ENCODE measurements at regions not wholly inside any gene's neighbourhood (a gene's known extent, or its start where the extent isn't known, plus 50 kb on each side); places are given as distances from the start of the nearest gene placed in this dataset.

DNA sequence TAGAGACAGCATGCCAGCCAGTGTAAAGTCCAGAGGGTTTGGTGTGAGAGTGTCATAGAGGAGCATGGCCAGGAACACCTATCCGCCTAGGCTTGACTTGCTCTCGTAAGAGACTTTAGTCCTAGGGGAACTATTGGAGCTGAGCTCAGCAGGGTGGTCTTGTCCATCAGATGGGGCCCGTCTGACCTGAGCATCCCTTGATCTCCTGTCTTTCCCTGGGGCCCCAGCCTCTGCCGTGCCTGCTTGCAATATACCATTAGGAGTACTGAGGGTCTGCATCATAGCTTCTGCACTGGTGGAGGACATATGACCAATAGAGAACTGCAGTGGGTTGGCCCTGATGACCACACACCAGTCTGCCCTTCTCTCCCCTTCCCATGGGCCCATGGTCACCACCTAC is 251.0 kb downstream of the TUSC1 start:
- Histone ChIP-seq H3K4me3 (ENCODE audit: insufficient read length, low read depth) (no peak overlapping the region), H3K4me1 (ENCODE audit: insufficient read depth, insufficient read length) (no peaks in the 10 kb centered on the region), H3K9me3 (ENCODE audit: insufficient read depth, low read length) (peaks cover 4% of the 10 kb centered on the region; the same call in 1 of the 2 replicates), H3K36me3 (ENCODE audit: insufficient read depth, insufficient read length, low read length) (no peaks in the 10 kb centered on the region), H3K9ac (ENCODE audit: insufficient read length, low read depth) (no peak overlapping the region), H3K27me3 (ENCODE audit: insufficient read depth, insufficient read length) (no peaks in the 10 kb centered on the region)
- TF ChIP-seq YY1 (IDR thresholded peaks at IDR 0.05; ENCODE audit: insufficient read depth, insufficient read length) (no peak), ZNF274 (IDR thresholded peaks at IDR 0.05; ENCODE audit: low read depth, low read length) (no peak), SUZ12 (IDR thresholded peaks at IDR 0.05; ENCODE audit: extremely low read depth, insufficient read depth, insufficient read length) (no peak)
- DNase-seq (ENCODE audit: low read depth, low spot score): no peak

GRCh38 chr9:25421560-25421959 is 256.7 kb downstream of the TUSC1 start:
- DNase-seq (ENCODE audit: low read depth, low spot score): no peak
- H3K27me3 ChIP-seq (ENCODE audit: insufficient read depth, insufficient read length): no peaks in the 10 kb centered on the region
- H3K4me1 ChIP-seq (ENCODE audit: insufficient read depth, insufficient read length): no peaks in the 10 kb centered on the region
- no peak for TF ChIP-seq ZNF274 (IDR thresholded peaks at IDR 0.05; ENCODE audit: low read depth, low read length)
- no peak for TF ChIP-seq SUZ12 (IDR thresholded peaks at IDR 0.05; ENCODE audit: extremely low read depth, insufficient read depth, insufficient read length)
- TF ChIP-seq YY1 (IDR thresholded peaks at IDR 0.05; ENCODE audit: insufficient read depth, insufficient read length): no peak
- H3K9ac ChIP-seq (ENCODE audit: insufficient read length, low read depth): no peak overlapping the region
- peaks cover 4% of the 10 kb centered on the region; the same call in 1 of the 2 replicates for H3K9me3 ChIP-seq (ENCODE audit: insufficient read depth, low read length)
- no peak overlapping the region for H3K4me3 ChIP-seq (ENCODE audit: insufficient read length, low read depth)
- H3K36me3 ChIP-seq (ENCODE audit: insufficient read depth, insufficient read length, low read length): no peaks in the 10 kb centered on the region

GRCh38 chr9:25418974-25419373 is 259.3 kb downstream of the TUSC1 start:
- DNase-seq (ENCODE audit: low read depth, low spot score): no peak
- Histone ChIP-seq H3K9ac (ENCODE audit: insufficient read length, low read depth) (no peak overlapping the region), H3K36me3 (ENCODE audit: insufficient read depth, insufficient read length, low read length) (no peaks in the 10 kb centered on the region), H3K4me3 (ENCODE audit: insufficient read length, low read depth) (no peak overlapping the region), H3K4me1 (ENCODE audit: insufficient read depth, insufficient read length) (no peaks in the 10 kb centered on the region), H3K27me3 (ENCODE audit: insufficient read depth, insufficient read length) (no peaks in the 10 kb centered on the region), H3K9me3 (ENCODE audit: insufficient read depth, low read length) (no peaks in the 10 kb centered on the region)
- TF ChIP-seq SUZ12 (IDR thresholded peaks at IDR 0.05; ENCODE audit: extremely low read depth, insufficient read depth, insufficient read length): no peak
- TF ChIP-seq ZNF274 (IDR thresholded peaks at IDR 0.05; ENCODE audit: low read depth, low read length): no peak
- TF ChIP-seq YY1 (IDR thresholded peaks at IDR 0.05; ENCODE audit: insufficient read depth, insufficient read length): no peak

DNA sequence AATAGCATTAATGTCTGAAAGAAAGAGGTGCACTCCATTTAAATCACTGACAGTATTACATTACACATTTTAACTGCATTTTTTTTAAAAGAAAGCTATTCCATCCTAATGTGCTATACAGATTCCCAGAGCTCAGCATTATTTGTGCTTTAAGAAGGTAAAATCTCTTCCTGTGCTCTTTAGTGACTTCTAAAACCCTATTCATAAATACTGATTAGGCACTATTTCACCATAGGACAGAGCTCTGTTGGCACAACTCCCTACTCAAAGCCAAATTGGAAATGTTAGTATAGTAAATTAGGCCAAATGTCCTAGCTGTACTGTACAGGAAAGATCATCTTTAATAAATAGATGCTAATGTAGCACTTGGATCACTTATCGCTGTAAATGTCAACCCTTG is 262.5 kb downstream of the TUSC1 start:
- Histone ChIP-seq H3K9me3 (ENCODE audit: insufficient read depth, low read length) (no peaks in the 10 kb centered on the region), H3K4me3 (ENCODE audit: insufficient read length, low read depth) (no peak overlapping the region), H3K9ac (ENCODE audit: insufficient read length, low read depth) (no peak overlapping the region), H3K4me1 (ENCODE audit: insufficient read depth, insufficient read length) (no peaks in the 10 kb centered on the region), H3K36me3 (ENCODE audit: insufficient read depth, insufficient read length, low read length) (no peaks in the 10 kb centered on the region), H3K27me3 (ENCODE audit: insufficient read depth, insufficient read length) (no peaks in the 10 kb centered on the region)
- TF ChIP-seq ZNF274 (IDR thresholded peaks at IDR 0.05; ENCODE audit: low read depth, low read length) (no peak), YY1 (IDR thresholded peaks at IDR 0.05; ENCODE audit: insufficient read depth, insufficient read length) (no peak), SUZ12 (IDR thresholded peaks at IDR 0.05; ENCODE audit: extremely low read depth, insufficient read depth, insufficient read length) (no peak)
- no peak for DNase-seq (ENCODE audit: low read depth, low spot score)

GRCh38 chr9:25412646-25413045 is 265.6 kb downstream of the TUSC1 start:
- TF ChIP-seq YY1 (IDR thresholded peaks at IDR 0.05; ENCODE audit: insufficient read depth, insufficient read length): no peak
- no peak for TF ChIP-seq ZNF274 (IDR thresholded peaks at IDR 0.05; ENCODE audit: low read depth, low read length)
- no peak for TF ChIP-seq SUZ12 (IDR thresholded peaks at IDR 0.05; ENCODE audit: extremely low read depth, insufficient read depth, insufficient read length)
- Histone ChIP-seq H3K27me3 (ENCODE audit: insufficient read depth, insufficient read length) (no peaks in the 10 kb centered on the region), H3K9me3 (ENCODE audit: insufficient read depth, low read length) (no peaks in the 10 kb centered on the region), H3K9ac (ENCODE audit: insufficient read length, low read depth) (no peak overlapping the region), H3K36me3 (ENCODE audit: insufficient read depth, insufficient read length, low read length) (no peaks in the 10 kb centered on the region), H3K4me1 (ENCODE audit: insufficient read depth, insufficient read length) (no peaks in the 10 kb centered on the region), H3K4me3 (ENCODE audit: insufficient read length, low read depth) (no peak overlapping the region)
- no peak for DNase-seq (ENCODE audit: low read depth, low spot score)

DNA sequence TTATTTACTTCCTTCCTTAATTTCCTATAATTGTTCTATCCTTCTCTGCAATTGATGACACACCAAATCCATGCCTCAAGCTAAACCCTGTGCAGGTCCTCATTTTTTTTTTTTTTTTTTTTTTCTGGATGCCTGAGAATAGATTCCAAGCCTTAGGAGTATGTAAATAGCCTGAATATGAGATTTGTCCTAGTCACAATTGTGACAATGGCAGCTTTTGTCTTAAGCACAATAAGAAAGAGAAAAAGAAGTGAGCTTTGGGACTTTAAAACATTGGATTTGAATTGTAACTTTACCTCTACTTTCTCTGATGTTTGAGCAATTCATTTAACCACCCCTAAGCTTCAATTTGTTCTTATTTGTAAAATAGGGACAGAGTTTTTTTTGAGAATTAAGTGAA is 280.5 kb downstream of the TUSC1 start:
- no peak for TF ChIP-seq ZNF274 (IDR thresholded peaks at IDR 0.05; ENCODE audit: low read depth, low read length)
- Histone ChIP-seq H3K4me1 (ENCODE audit: insufficient read depth, insufficient read length) (no peaks in the 10 kb centered on the region), H3K9me3 (ENCODE audit: insufficient read depth, low read length) (peaks cover 11% of the 10 kb centered on the region; the same call in 1 of the 2 replicates), H3K4me3 (ENCODE audit: insufficient read length, low read depth) (no peak overlapping the region), H3K27me3 (ENCODE audit: insufficient read depth, insufficient read length) (no peaks in the 10 kb centered on the region), H3K36me3 (ENCODE audit: insufficient read depth, insufficient read length, low read length) (no peaks in the 10 kb centered on the region), H3K9ac (ENCODE audit: insufficient read length, low read depth) (no peak overlapping the region)
- DNase-seq (ENCODE audit: low read depth, low spot score): no peak

GRCh38 chr9:25396828-25397227 is 281.4 kb downstream of the TUSC1 start:
- Histone ChIP-seq H3K27me3 (ENCODE audit: insufficient read depth, insufficient read length) (no peaks in the 10 kb centered on the region), H3K9ac (ENCODE audit: insufficient read length, low read depth) (no peak overlapping the region), H3K4me3 (ENCODE audit: insufficient read length, low read depth) (no peak overlapping the region), H3K9me3 (ENCODE audit: insufficient read depth, low read length) (peaks cover 11% of the 10 kb centered on the region; the same call in 1 of the 2 replicates), H3K36me3 (ENCODE audit: insufficient read depth, insufficient read length, low read length) (no peaks in the 10 kb centered on the region), H3K4me1 (ENCODE audit: insufficient read depth, insufficient read length) (no peaks in the 10 kb centered on the region)
- TF ChIP-seq ZNF274 (IDR thresholded peaks at IDR 0.05; ENCODE audit: low read depth, low read length): no peak
- no peak for TF ChIP-seq YY1 (IDR thresholded peaks at IDR 0.05; ENCODE audit: insufficient read depth, insufficient read length)
- no peak for TF ChIP-seq SUZ12 (IDR thresholded peaks at IDR 0.05; ENCODE audit: extremely low read depth, insufficient read depth, insufficient read length)
- DNase-seq (ENCODE audit: low read depth, low spot score): peak; percentile 39

DNA sequence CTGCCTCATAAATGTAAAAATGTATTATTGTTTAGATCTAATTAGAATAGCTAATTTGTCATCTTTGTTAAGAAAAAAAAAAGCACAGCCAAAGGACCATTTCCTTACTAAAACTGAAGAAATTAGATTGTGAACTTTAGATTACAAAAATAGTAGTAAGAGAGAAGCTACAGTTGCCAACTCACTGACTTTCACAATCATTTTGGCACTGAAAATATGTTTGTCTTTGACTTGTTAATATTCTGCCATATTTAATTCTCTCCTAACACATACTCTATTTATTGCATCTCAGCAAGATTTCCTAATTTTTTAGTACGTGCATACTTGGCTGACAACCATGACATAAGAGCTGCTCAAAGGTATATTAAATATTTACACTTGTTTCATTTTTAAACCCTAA is 297.1 kb downstream of the TUSC1 start:
- TF ChIP-seq SUZ12 (IDR thresholded peaks at IDR 0.05; ENCODE audit: extremely low read depth, insufficient read depth, insufficient read length): no peak
- TF ChIP-seq ZNF274 (IDR thresholded peaks at IDR 0.05; ENCODE audit: low read depth, low read length): no peak
- no peak for TF ChIP-seq YY1 (IDR thresholded peaks at IDR 0.05; ENCODE audit: insufficient read depth, insufficient read length)
- Histone ChIP-seq H3K9me3 (ENCODE audit: insufficient read depth, low read length) (no peaks in the 10 kb centered on the region), H3K36me3 (ENCODE audit: insufficient read depth, insufficient read length, low read length) (no peaks in the 10 kb centered on the region), H3K9ac (ENCODE audit: insufficient read length, low read depth) (no peak overlapping the region), H3K4me3 (ENCODE audit: insufficient read length, low read depth) (no peak overlapping the region), H3K27me3 (ENCODE audit: insufficient read depth, insufficient read length) (no peaks in the 10 kb centered on the region), H3K4me1 (ENCODE audit: insufficient read depth, insufficient read length) (no peaks in the 10 kb centered on the region)
- no peak for DNase-seq (ENCODE audit: low read depth, low spot score)
